ENCODE measurements at regions not wholly inside any gene's neighbourhood (a gene's known extent, or its start where the extent isn't known, plus 50 kb on each side); places are given as distances from the start of the nearest gene placed in this dataset.

DNA sequence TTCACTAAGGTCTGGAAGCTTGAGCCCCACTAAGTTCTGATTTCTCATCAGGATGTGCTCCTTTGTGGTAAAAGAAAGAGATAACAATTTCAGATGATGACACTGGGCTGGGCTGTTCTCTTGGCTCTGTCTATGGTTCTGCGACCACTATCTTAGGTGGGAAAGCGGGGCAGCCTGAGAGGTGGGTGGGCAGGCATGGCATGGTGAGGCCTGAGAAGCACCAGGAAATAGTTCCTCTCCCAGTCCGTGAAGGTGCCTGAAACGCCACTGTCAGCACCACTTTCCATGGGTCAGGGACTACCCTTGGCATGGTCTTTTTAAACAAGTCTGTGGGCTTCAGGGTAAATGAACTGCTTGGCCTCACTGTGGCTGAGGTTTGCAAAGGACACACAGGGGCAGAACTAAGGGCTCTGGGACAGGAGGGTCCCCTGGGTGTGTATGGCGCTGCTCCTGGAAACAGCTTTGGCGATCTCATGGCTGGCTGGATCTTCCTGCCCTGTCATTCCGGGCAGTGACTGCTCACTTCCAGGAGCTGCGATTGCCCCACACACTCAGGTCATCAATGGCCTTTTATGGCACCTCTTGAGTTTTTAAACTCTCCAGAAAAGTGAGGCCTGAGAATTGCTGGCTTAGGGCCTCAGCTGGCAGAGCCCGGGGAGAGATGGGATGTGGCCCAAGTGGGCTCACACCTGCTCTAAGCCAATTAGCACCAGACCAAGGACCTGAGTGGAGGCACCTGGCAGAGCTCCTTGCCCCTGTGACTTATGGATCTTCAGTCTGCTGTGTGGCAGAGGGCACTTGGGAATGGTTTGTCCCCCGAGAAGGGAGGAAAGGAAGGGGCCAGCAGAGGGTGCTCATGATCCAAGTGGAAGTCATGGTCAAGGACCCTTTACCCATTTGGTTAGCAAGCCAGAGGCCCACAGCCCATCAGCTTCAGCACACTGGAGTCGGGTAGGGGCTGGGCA, 55.6 kb upstream of the LYVE1 start (continued):
- TF ChIP-seq, protein P1, sequence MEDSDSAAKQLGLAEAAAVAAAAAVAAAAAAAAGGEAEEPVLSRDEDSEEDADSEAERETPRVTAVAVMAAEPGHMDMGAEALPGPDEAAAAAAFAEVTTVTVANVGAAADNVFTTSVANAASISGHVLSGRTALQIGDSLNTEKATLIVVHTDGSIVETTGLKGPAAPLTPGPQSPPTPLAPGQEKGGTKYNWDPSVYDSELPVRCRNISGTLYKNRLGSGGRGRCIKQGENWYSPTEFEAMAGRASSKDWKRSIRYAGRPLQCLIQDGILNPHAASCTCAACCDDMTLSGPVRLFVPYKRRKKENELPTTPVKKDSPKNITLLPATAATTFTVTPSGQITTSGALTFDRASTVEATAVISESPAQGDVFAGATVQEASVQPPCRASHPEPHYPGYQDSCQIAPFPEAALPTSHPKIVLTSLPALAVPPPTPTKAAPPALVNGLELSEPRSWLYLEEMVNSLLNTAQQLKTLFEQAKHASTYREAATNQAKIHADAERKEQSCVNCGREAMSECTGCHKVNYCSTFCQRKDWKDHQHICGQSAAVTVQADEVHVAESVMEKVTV (CRISPR knock-in tag; IDR thresholded peaks at IDR 0.05), result peak; percentile 39; the same call in 1 of the 2 replicates
- TF ChIP-seq JUND (IDR thresholded peaks at IDR 0.05; ENCODE audit: borderline replicate concordance, low read depth, low read length), result 0 out of 2 replicates have a peak, but pooled peaks have one; percentile 12
- no peak for TF ChIP-seq JUND (tag; IDR thresholded peaks at IDR 0.05; ENCODE audit: borderline replicate concordance, low read depth, low read length)
- TF ChIP-seq RAD21 (CRISPR knock-in tag; conservative IDR thresholded peaks at IDR 0.05 in 1 of 2, IDR thresholded peaks at IDR 0.05 in 1 of 2), result peak; percentile 78 to 89
- TF ChIP-seq, protein P2, sequence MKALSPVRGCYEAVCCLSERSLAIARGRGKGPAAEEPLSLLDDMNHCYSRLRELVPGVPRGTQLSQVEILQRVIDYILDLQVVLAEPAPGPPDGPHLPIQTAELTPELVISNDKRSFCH (CRISPR knock-in tag; IDR thresholded peaks at IDR 0.05), result no peak
- TF ChIP-seq, protein P2 (tag; IDR thresholded peaks at IDR 0.05), result 0 out of 2 replicates have a peak, but pooled peaks have one; percentile 14
- no peak for TF ChIP-seq ZBED1 (IDR thresholded peaks at IDR 0.05)
- TF ChIP-seq ARID2 (IDR thresholded peaks at IDR 0.05), result peak; percentile 93
- no peak for TF ChIP-seq ZNF780A (CRISPR knock-in tag; IDR thresholded peaks at IDR 0.05)
- TF ChIP-seq KLF6 (CRISPR knock-in tag; IDR thresholded peaks at IDR 0.05; ENCODE audit: borderline replicate concordance), result no peak
- TF ChIP-seq, protein P3, sequence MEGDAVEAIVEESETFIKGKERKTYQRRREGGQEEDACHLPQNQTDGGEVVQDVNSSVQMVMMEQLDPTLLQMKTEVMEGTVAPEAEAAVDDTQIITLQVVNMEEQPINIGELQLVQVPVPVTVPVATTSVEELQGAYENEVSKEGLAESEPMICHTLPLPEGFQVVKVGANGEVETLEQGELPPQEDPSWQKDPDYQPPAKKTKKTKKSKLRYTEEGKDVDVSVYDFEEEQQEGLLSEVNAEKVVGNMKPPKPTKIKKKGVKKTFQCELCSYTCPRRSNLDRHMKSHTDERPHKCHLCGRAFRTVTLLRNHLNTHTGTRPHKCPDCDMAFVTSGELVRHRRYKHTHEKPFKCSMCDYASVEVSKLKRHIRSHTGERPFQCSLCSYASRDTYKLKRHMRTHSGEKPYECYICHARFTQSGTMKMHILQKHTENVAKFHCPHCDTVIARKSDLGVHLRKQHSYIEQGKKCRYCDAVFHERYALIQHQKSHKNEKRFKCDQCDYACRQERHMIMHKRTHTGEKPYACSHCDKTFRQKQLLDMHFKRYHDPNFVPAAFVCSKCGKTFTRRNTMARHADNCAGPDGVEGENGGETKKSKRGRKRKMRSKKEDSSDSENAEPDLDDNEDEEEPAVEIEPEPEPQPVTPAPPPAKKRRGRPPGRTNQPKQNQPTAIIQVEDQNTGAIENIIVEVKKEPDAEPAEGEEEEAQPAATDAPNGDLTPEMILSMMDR (IDR thresholded peaks at IDR 0.05 in 2 of 3, conservative IDR thresholded peaks at IDR 0.05 in 1 of 3; ENCODE audit: insufficient read depth in 2 of 3, low read depth in 1 of 3, low read length in 3 of 3), result peak; percentile 72 to 80 (median 77)
